Hippocampal formation (tissue), 2 donors: ENCODE measurements at regions not wholly inside any gene's neighbourhood (a gene's known extent, or its start where the extent isn't known, plus 50 kb on each side); places are given as distances from the start of the nearest gene placed in this dataset.

ENCODE experiments used
- DNase-seq, 2 donors: peaks; one replicate each; lab custom pipeline; 2025; lab: John Stamatoyannopoulos, UW

DNA sequence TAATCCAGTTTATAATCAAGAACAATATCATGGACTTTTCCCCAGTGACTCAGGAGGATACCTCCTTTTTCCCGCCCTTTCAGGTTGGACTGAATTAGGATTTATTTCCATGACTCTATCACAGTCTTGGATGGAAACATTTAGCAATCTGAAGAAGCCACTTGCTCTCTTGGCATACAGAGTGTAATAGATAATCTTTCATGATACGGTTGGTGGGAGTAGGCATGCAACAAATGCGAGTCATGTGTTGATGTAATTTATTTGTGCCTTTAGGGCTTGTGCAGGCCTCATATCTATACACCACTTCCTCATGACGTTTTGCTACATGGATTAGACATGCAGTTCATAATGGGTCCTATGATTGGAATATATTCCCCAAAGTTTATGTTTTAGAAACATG lies 54.2 kb upstream of the MCTP2 start:
- DNase-seq: no peak

- no peak for DNase-seq
These were observed 55.9 kb upstream of the MCTP2 start for GRCh38 chr15:94175420-94175819.

DNA sequence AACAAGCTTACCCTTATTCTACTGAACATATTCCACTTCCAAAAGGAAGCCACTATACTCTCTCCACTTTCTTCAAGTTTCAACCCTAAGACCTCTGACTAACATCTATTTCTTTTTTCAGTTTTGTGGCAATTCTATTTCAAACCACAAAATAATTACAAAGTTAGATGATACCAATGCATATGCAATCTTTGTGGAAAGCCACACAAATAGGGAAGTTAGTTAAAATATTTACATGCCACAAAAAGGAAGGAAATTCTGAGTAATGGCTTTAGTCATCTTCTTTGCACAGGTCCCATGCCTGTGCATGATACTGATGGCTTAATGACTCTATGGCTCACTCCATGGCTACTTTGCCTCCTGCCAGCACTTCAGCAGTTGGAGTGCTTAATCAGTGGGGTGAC lies 57.0 kb upstream of the MCTP2 start:
- no peak for DNase-seq

DNA sequence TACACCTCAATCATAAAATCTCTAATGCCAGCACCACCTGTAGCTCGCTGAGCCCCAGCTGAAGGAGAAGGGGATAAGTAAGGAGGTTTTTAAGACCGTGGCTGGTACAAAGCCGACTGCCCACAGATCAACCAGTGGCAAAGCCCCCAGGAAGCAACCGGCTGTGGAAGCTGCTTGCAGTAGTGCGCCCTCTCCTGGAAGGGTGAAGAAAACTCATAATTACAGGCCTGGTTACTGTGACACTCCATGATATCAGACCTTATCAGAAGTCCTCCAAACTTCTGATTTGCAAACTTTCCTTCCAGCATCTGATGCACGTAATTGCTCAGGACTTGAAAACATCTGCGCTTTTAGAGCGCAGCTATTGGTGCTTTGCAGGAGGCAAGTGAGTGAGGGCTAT lies 63.1 kb upstream of the MCTP2 start:
- DNase-seq: no peak

DNA sequence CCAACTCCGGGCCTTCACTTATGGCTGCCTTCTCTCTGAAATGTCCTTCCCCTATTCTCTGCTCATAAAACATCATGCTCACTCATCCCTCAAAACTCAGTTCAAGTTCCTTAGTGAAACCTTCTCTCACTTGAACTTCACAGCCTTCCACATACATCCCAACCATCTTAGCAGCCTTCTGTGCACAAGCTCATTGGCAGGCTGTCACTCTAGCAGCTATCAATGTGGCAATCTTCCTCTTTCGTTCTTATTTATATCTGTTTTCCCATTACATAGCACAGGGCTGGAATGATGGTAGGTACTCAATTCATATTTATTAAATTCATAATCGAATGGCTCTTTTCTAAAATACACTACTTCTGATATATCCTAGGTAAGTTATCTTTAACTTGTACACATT lies 66.4 kb upstream of the MCTP2 start:
- no peak for DNase-seq

DNA sequence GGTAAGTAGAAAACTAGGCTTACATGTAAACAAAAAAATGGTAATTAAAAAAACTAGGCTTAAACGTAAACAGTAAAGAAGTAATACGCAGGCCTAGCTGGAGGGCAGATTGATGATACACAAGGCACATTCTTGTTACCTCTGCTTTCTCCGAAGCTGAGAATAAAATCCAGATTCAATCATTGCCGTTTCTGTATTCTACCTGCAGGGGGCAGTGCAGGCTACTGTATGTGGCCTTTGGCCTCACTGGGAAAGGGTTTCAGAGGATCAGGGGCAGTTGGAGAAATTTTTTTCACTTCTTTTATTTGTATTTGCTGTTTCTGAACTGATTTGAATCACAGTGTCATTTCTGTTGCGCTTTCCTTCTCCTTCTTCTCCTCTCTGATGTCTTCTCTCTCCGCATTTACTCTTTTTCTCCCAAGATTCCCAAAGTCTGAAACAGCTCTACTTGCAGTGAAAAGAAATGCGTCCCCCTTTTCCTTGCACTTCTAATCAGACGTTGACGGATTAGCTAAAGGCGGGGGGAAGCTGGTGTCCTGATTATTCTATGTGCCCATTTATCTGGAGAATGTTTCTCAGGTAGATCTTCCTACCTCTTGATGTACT lies 67.1 kb upstream of the MCTP2 start:
- DNase-seq: peak in 1 of 2 donors; percentile 1

- no peak for DNase-seq
These were observed 68.4 kb upstream of the MCTP2 start for GRCh38 chr15:94162939-94163338.

DNA sequence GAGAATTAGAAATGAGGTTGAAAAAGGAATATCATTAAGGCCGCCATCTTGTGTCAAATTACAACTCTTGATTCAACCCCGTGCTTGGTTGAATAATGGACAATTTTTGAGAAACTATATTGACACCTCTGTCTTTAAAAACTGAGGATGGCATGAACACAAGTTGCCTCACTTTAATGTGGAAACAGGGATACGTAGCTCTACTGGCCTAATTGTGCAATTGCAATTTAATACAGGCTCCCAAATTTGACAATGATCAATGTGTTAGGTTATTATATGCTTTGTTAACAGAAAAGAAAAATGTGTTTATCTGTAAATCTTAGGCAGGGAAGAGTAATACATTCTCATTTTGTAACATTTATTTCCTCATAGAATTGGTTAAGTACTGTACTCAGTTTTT lies 77.1 kb upstream of the MCTP2 start:
- no peak for DNase-seq

GRCh38 chr15:94145046-94145445 lies 86.3 kb upstream of the MCTP2 start:
- DNase-seq: no peak

- DNase-seq: no peak
These were observed 89.6 kb upstream of the MCTP2 start for GRCh38 chr15:94141802-94142201.

- no peak for DNase-seq
These were observed 95.7 kb upstream of the MCTP2 start for GRCh38 chr15:94135486-94136147.

DNA sequence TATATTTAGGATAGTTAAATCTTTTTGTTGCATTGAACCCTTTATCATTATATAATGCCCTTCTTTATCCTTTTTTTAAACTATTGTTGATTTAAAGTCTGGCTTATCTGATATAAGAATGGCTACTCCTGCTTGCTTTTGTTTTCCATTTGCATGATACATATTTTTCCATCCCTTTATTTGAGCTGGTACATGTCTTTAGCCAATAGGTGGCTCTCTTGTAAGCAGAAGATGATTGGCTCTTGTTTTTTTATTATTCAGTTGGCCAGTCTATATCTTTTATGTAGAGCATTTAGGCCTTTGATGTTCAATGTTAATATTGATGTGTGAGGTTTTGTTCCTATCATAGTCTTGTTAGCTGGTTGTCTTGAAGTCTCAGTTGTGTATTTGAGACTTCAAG lies 99.5 kb upstream of the MCTP2 start:
- DNase-seq: no peak

- DNase-seq: no peak
These were observed 100.9 kb upstream of the MCTP2 start for GRCh38 chr15:94130504-94130903.

GRCh38 chr15:94127006-94127405 lies 104.4 kb upstream of the MCTP2 start:
- no peak for DNase-seq

- DNase-seq: no peak
These were observed 105.7 kb upstream of the MCTP2 start for GRCh38 chr15:94125698-94126097.

GRCh38 chr15:94125156-94125555 lies 106.2 kb upstream of the MCTP2 start:
- no peak for DNase-seq

DNA sequence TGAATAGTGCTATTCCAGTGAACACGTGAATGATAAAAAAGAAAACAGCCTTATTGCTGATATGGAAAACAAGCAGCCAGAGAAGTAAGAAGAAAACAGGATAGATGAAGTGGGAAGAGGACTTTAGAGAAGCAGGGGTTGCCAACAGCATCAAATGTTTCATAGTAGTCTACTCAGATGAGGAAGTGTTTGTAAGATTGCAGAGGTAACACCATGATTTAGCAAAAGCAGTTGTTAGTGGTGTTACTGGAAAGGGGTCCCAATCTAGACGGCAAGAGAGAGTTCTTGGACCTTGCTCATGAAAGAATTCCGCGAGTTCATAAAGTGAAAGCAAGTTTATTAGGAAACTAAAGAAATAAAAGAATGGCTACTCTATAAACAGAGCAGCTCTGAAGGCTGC lies 108.8 kb upstream of the MCTP2 start:
- no peak for DNase-seq

GRCh38 chr15:94119923-94120775 lies 111.2 kb upstream of the MCTP2 start:
- DNase-seq: peak; percentile 66 to 91

DNA sequence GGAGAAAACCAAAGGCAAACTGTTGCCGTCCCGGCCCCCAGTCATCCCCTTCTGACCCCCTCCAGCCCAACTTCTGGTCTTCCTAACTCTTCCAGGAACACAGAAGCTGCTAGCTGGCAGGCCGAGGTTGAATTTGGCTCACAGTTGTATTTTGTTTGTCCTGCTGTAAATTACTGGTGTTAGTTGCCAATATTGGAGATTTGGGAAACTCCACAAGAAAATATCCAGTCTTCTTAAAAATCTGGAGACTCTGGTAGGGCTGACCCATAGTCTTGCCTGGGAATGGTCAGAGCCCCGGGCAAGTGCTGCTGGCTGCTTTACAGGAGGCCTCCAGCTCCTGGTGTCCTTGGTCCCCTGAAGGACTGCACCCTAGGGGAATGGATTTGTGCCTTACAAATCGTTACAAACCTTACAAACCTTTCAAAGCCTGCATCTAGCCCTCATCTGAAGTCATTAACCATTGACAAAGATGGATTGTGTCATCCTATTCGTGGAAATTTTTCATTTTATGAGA lies 112.0 kb upstream of the MCTP2 start:
- DNase-seq: no peak

GRCh38 chr15:94110476-94111130 lies 120.8 kb upstream of the MCTP2 start:
- DNase-seq: no peak

DNA sequence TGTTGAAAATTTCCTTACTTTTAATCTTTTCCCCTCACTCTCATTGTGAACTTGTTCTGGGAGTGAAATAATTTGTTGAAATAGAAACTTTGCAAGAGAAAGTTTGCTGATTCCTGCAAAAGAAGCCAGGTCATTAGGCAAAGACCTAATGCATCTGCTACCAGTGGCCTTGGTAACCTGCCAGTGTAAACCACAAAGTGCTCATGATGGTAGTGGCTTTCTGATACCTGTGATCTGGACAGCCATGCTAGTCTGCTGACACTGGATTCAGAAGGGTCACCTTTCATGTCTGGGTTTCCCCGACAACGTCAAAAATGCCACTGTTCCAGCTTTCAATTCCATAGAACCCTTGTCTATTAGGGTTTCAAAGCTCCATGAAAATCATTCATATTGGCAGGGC lies 123.7 kb upstream of the MCTP2 start:
- no peak for DNase-seq

DNA sequence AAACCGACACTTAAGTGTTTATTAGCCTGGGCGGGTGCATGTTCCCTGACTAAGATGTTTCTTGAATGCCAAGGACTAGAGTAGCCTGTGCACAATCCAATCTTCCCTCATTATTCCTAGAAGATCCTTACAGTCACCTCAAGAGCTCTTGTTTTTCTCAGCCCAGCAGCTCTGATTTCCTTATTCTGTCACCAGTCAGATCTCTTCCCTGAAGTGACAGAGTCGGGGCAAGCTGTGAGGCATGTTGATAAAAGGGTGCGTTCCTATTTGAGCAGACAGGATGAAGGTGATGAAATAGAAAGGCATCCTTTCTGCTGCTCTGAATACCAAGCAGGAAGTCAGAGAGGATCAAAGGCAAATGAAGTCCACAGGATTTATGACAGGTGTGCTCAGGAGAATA lies 125.6 kb upstream of the MCTP2 start:
- no peak for DNase-seq
